DMS 273 (cell line): ENCODE measurements at regions not wholly inside any gene's neighbourhood (a gene's known extent, or its start where the extent isn't known, plus 50 kb on each side); places are given as distances from the start of the nearest gene placed in this dataset.
"Not testable (repeated sequence)": the region's sequence is repeated elsewhere in the genome, so short reads cannot be mapped to it uniquely, and the experiment has no call there.

Source experiments
- DNase-seq: peaks from one replicate; lab custom pipeline; 2025; ENCODE audit not compliant: unreplicated experiment; lab: John Stamatoyannopoulos, UW

- no peak for DNase-seq
These were observed 128.2 kb downstream of the SLC7A11 start for GRCh38 chr4:138113819-138114400.

GRCh38 chr4:138112890-138113289, 129.3 kb downstream of the SLC7A11 start:
- not testable (repeated sequence) for DNase-seq

GRCh38 chr4:138112389-138112788, 129.8 kb downstream of the SLC7A11 start:
- no peak for DNase-seq

- DNase-seq, result no peak
These were observed 130.6 kb downstream of the SLC7A11 start for GRCh38 chr4:138111462-138112000.

- no peak for DNase-seq
These were observed 131.3 kb downstream of the SLC7A11 start for GRCh38 chr4:138110815-138111214.

- DNase-seq, result no peak
These were observed 135.1 kb downstream of the SLC7A11 start for GRCh38 chr4:138107023-138107422.

GRCh38 chr4:138105331-138105730, 136.8 kb downstream of the SLC7A11 start:
- DNase-seq, result no peak

- no peak for DNase-seq
These were observed 137.9 kb downstream of the SLC7A11 start for GRCh38 chr4:138104284-138104680.

- no peak for DNase-seq
These were observed 138.4 kb downstream of the SLC7A11 start for GRCh38 chr4:138103597-138104283.

- DNase-seq, result no peak
These were observed 142.8 kb downstream of the SLC7A11 start for GRCh38 chr4:138099385-138099784.

- peak; percentile 7 for DNase-seq
These were observed 144.1 kb downstream of the SLC7A11 start for GRCh38 chr4:138097912-138098600.

GRCh38 chr4:138096384-138097062, 145.6 kb downstream of the SLC7A11 start:
- DNase-seq, result no peak

GRCh38 chr4:138095378-138095777, 146.8 kb downstream of the SLC7A11 start:
- DNase-seq, result no peak

GRCh38 chr4:138092060-138092459, 150.1 kb downstream of the SLC7A11 start:
- no peak for DNase-seq

GRCh38 chr4:138090918-138091676, 151.1 kb downstream of the SLC7A11 start:
- DNase-seq, result no peak

- peak; percentile 81 for DNase-seq
These were observed 151.8 kb downstream of the SLC7A11 start for GRCh38 chr4:138090150-138090917.

- no peak for DNase-seq
These were observed 153.5 kb downstream of the SLC7A11 start for GRCh38 chr4:138088449-138089208.

GRCh38 chr4:138087066-138087719, 155.0 kb downstream of the SLC7A11 start:
- peak; percentile 10 for DNase-seq

GRCh38 chr4:138086611-138087041, 155.5 kb downstream of the SLC7A11 start:
- no peak for DNase-seq
